Gastroesophageal sphincter (tissue), 4 donors: ENCODE measurements at regions not wholly inside any gene's neighbourhood (a gene's known extent, or its start where the extent isn't known, plus 50 kb on each side); places are given as distances from the start of the nearest gene placed in this dataset.

ENCODE experiments used
- ATAC-seq: fragments of 150-250 bp; one replicate; pipeline ENCODE4 v1.9.1; 2016; ENCODE audit warnings: mild to moderate bottlenecking, moderate library complexity
- H3K27ac ChIP-seq, 4 donors: fragments of 200-600 bp; sonication (generic) in 3 of 4; 1 replicate in 3 of 4; 2 replicates in 1 of 4; pipeline ENCODE4 v1.5.1; 2016 to 2019
- H3K27me3 ChIP-seq: fragments of 200-600 bp; sonication (generic); one replicate; pipeline ENCODE4 v1.5.1; 2019
- H3K36me3 ChIP-seq, 2 donors: fragments of 200-600 bp; sonication (generic); one replicate each; pipeline ENCODE4 v1.5.1; 2019; ENCODE audit warnings: control low read depth in 1 of 2
- H3K4me1 ChIP-seq, 3 donors: fragments of 200-600 bp; sonication (generic); 1 replicate in 2 of 3; 2 replicates in 1 of 3; pipeline ENCODE4 v1.5.1; 2016 to 2019; ENCODE audit warnings: control low read depth in 2 of 3
- H3K4me3 ChIP-seq, 2 donors: fragments of 200-600 bp; sonication (generic); one replicate each; pipeline ENCODE4 v1.5.1; 2019; ENCODE audit warnings: mild to moderate bottlenecking in 1 of 2, moderate library complexity in 1 of 2
- H3K9me3 ChIP-seq, 3 donors: fragments of 200-600 bp; sonication (generic); one replicate each; pipeline ENCODE4 v1.5.1; 2017 to 2019; ENCODE audit warnings: control low read depth in 2 of 3
- CTCF ChIP-seq, 4 experiments: fragments of 200-600 bp in 2 of 4; fragments of 450-650 bp in 2 of 4; sonication (generic) in 1 of 4; IDR thresholded peaks; one replicate each; pipeline ENCODE4 v1.5.1; 2017 to 2019; ENCODE audit warnings: antibody characterized with exemption in 4 of 4, mild to moderate bottlenecking in 2 of 4, moderate library complexity in 2 of 4
- EP300 ChIP-seq: sonication (generic); formaldehyde crosslinking; IDR thresholded peaks from one replicate; pipeline ENCODE4 v1.6.1; 2017; ENCODE audit warnings: antibody characterized with exemption, mild to moderate bottlenecking
- POLR2A ChIP-seq, 2 donors: fragments of 450-650 bp; IDR thresholded peaks; one replicate each; pipeline ENCODE4 v1.6.1; 2017; ENCODE audit warnings: antibody characterized with exemption in 2 of 2, mild to moderate bottlenecking in 2 of 2, moderate library complexity in 1 of 2
- POLR2AphosphoS5 ChIP-seq: sonication (generic); formaldehyde crosslinking; IDR thresholded peaks from one replicate; pipeline ENCODE4 v1.6.1; 2017; ENCODE audit warnings: antibody characterized with exemption
- WGBS, 2 donors: methylation state at CpG; one replicate each; pipeline ENCODE4 v1.1.5; 2018; ENCODE audit warnings: low coverage in 1 of 2; 5-methylcytosine and 5-hydroxymethylcytosine counted together

DNA sequence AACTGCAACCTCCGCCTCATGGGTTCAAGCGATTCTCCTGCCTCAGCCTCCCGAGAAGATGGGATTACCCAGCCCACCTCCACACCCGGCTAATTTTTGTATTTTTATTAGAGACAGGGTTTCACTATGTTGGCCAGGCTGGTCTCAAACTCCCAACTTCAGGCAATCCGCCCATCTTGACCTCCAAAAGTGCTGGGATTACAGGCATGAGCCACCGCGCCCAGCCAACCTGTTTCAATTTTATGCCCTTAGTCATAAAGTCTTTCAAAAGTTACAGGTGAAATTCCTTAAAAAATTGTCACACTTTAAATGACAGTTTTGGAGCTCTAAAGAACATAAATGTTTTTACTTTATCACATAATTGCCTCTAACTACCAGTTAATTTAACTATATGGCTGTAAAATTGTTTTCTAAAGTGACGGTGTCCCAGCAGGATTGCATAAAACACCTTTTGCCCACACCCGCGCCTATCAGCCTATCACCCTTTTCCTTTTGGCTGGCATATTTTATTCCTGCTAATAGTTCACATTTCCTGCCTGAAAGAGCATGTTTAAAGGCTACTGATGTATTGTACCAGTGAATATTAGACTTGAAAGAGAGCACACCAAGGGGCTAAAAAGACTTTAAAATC is 164.2 kb upstream of the SEMA6D start:
- TF ChIP-seq EP300: no peak
- TF ChIP-seq CTCF (IDR thresholded peaks at IDR 0.05): no peak
- Histone ChIP-seq H3K4me3 (no peak overlapping the region), H3K4me1 (no peaks in the 10 kb centered on the region), H3K36me3 (no peaks in the 10 kb centered on the region), H3K9me3 (no peaks in the 10 kb centered on the region), H3K27me3 (no peaks in the 10 kb centered on the region), H3K27ac (no peak overlapping the region)
- no peak for ATAC-seq
- 93 to 94% methylated on average over 10 of the region's 10 CpGs for WGBS, 2 donors

GRCh38 chr15:47553947-47554346 is 163.4 kb upstream of the SEMA6D start:
- Histone ChIP-seq H3K9me3 (no peaks in the 10 kb centered on the region), H3K4me3 (no peak overlapping the region), H3K27ac (no peak overlapping the region), H3K4me1 (no peaks in the 10 kb centered on the region), H3K27me3 (no peaks in the 10 kb centered on the region), H3K36me3 (no peaks in the 10 kb centered on the region)
- WGBS, 2 donors: 86% methylated on average over 1 of the region's 1 CpG; no CpG with 5 or more reads in 1 of the 2 donors
- TF ChIP-seq POLR2A (IDR thresholded peaks at IDR 0.05) (no peak), CTCF (IDR thresholded peaks at IDR 0.05) (no peak), POLR2AphosphoS5 (no peak), EP300 (no peak)
- ATAC-seq: no peak

DNA sequence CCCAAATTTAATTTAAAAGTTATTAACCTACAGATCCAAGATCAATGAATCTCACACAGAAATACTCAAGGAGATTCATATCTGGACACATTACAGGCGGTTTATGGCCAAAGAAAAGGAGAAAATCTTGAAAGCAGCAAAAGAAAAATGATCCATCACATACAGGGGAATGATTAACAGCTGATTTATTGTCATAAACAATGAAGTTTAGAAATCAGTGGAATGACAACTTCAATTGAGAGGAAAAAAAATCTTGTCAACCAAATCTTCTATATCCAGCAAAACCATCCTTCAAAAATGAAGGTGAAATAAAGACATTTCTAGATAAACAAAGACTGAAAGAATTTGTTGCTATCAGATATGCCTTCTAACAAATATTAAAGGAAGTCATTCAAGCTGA is 156.2 kb upstream of the SEMA6D start:
- WGBS, 2 donors: 80% methylated on average over 1 of the region's 1 CpG; no CpG with 5 or more reads in 1 of the 2 donors
- Histone ChIP-seq H3K27me3 (no peaks in the 10 kb centered on the region), H3K27ac (no peak overlapping the region), H3K4me3 (no peak overlapping the region), H3K9me3 (peaks cover 0 to 17% (median 0%) of the 10 kb centered on the region in 3 donors), H3K4me1 (no peaks in the 10 kb centered on the region), H3K36me3 (no peaks in the 10 kb centered on the region)
- ATAC-seq: no peak
- TF ChIP-seq POLR2A (IDR thresholded peaks at IDR 0.05): no peak
- no peak for TF ChIP-seq POLR2AphosphoS5
- TF ChIP-seq EP300: no peak
- no peak for TF ChIP-seq CTCF (IDR thresholded peaks at IDR 0.05)

GRCh38 chr15:47565949-47566348 is 151.4 kb upstream of the SEMA6D start:
- Histone ChIP-seq H3K36me3 (no peaks in the 10 kb centered on the region), H3K4me3 (no peak overlapping the region), H3K27me3 (no peaks in the 10 kb centered on the region), H3K4me1 (peaks cover 0 to 15% (median 0%) of the 10 kb centered on the region in 3 donors), H3K9me3 (peaks cover 0 to 4% (median 0%) of the 10 kb centered on the region in 3 donors), H3K27ac (no peak overlapping the region)
- whole genome bisulfite sequencing, 2 donors: 74 to 100% methylated on average over 1 to 3 of the region's 3 CpGs
- TF ChIP-seq POLR2AphosphoS5: no peak
- TF ChIP-seq POLR2A (IDR thresholded peaks at IDR 0.05): no peak
- TF ChIP-seq EP300: no peak
- no peak for TF ChIP-seq CTCF (IDR thresholded peaks at IDR 0.05)
- no peak for ATAC-seq

DNA sequence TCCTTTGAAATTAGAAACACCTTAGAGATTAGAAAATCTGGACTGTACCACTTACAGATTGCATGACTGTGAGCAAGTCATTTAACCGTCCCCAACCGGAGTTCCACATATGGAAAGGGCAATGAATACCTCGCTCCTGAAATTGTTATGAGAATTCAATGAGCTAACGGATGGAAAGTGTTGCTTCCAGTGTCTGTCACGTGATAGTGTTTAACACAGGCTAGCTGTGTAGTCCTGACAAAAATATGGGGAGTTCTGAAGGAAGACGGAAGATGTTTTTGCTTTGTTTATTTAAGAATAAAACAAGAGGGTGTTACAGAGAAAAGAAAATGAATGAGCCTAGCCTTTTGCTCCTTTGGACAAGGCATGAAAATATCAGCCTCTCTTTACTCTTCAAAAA is 150.7 kb upstream of the SEMA6D start:
- no peak for TF ChIP-seq EP300
- no peak for TF ChIP-seq CTCF (IDR thresholded peaks at IDR 0.05)
- no peak for TF ChIP-seq POLR2A (IDR thresholded peaks at IDR 0.05)
- no peak for TF ChIP-seq POLR2AphosphoS5
- H3K36me3 ChIP-seq: no peaks in the 10 kb centered on the region
- H3K27ac ChIP-seq: no peak overlapping the region
- no peak overlapping the region for H3K4me3 ChIP-seq
- H3K9me3 ChIP-seq: no peaks in the 10 kb centered on the region
- no peak for ATAC-seq
- peaks cover 0 to 20% (median 0%) of the 10 kb centered on the region in 3 donors for H3K4me1 ChIP-seq
- H3K27me3 ChIP-seq: no peaks in the 10 kb centered on the region
- WGBS, 2 donors: 5 to 39% methylated on average over 6 of the region's 6 CpGs
